Pancreas (tissue), 10 donors: ENCODE measurements at regions not wholly inside any gene's neighbourhood (a gene's known extent, or its start where the extent isn't known, plus 50 kb on each side); places are given as distances from the start of the nearest gene placed in this dataset.

Experiments
- ATAC-seq, 4 donors: fragments of 200-7000 bp; cut with Tn5 transposase; one replicate each; pipeline versions ENCODE4 v1.8.0 to v1.9.1; 2020; ENCODE audit warnings: mild to moderate bottlenecking in 4 of 4, moderate library complexity in 4 of 4
- DNase-seq, 6 donors: peaks; one replicate each; pipeline ENCODE4 v3.0.0-alpha.2; 2020
- FAIRE-seq: peaks from 2 replicates; lab custom pipeline; 2012; peaks lifted over from hg19 to GRCh38; lab: Jason Lieb, UNC
- H3K27ac ChIP-seq, 4 donors: fragments of 200-600 bp; sonication (generic); 1 replicate in 3 of 4; 2 replicates in 1 of 4; pipeline versions ENCODE4 v1.5.0 to v1.8.0; 2020
- H3K27me3 ChIP-seq, 4 donors: fragments of 200-600 bp; one replicate each; pipeline ENCODE4 v1.8.0; 2021
- H3K36me3 ChIP-seq, 3 donors: fragments of 200-600 bp; sonication (generic) in 1 of 3; one replicate each; pipeline versions ENCODE4 v1.5.0 to v1.8.0; 2020 to 2021
- H3K4me1 ChIP-seq, 3 donors: fragments of 200-600 bp; one replicate each; pipeline ENCODE4 v1.8.0; 2021
- H3K4me3 ChIP-seq, 4 donors: fragments of 200-600 bp; sonication (generic) in 2 of 4; one replicate each; pipeline versions ENCODE4 v1.5.0 to v1.8.0; 2020 to 2021
- H3K9me3 ChIP-seq, 4 donors: fragments of 200-600 bp; one replicate each; pipeline ENCODE4 v1.8.0; 2021
- WGBS, 2 donors: extraction: QIAGEN DNeasy Blood & Tissue Kit; methylation state at CpG; one replicate each; pipeline ENCODE4 v1.1.7; 2013; 5-methylcytosine and 5-hydroxymethylcytosine counted together
- intact Hi-C, 3 donors: fragments of 100-400 bp; cut with DNase I; formaldehyde crosslinking; loops; one replicate each; pipeline versions ENCODE4 v1.11.1 to v1.14.2; 2022
- TF ChIP-seq, protein P1 (sequence below), 4 donors: fragments of 200-600 bp; sonication (generic) in 3 of 4; IDR thresholded peaks; one replicate each; pipeline versions ENCODE4 v1.5.0 to v1.8.0; 2021; ENCODE audit warnings: antibody characterized with exemption in 4 of 4
- donor health status: healthy with polysubstance abuse.
- donor health status: DM: no; HTN: no; CAD: no; lungs with moderate emphysema.
- donor health status: DM: no; HTN: no; CAD: no.
- donor health status: control.
- donor health status: control.
- donor health status: Bipolar disorder and iron deficiency.
- donor health status: DM: yes; HTN: yes; CAD: no.
- donor health status: DM: no; HTN: no; CAD: no.
- donor health status: DM: no; HTN: no; CAD: no.
- donor health status: DM: yes; HTN: yes; CAD: no.

GRCh38 chr12:5096241-5096924 lies 52.7 kb downstream of the KCNA5 start:
- WGBS, 2 donors, result 64 to 74% methylated on average over 8 of the region's 8 CpGs
- no peak overlapping the region for H3K27ac ChIP-seq
- TF ChIP-seq, protein P1, sequence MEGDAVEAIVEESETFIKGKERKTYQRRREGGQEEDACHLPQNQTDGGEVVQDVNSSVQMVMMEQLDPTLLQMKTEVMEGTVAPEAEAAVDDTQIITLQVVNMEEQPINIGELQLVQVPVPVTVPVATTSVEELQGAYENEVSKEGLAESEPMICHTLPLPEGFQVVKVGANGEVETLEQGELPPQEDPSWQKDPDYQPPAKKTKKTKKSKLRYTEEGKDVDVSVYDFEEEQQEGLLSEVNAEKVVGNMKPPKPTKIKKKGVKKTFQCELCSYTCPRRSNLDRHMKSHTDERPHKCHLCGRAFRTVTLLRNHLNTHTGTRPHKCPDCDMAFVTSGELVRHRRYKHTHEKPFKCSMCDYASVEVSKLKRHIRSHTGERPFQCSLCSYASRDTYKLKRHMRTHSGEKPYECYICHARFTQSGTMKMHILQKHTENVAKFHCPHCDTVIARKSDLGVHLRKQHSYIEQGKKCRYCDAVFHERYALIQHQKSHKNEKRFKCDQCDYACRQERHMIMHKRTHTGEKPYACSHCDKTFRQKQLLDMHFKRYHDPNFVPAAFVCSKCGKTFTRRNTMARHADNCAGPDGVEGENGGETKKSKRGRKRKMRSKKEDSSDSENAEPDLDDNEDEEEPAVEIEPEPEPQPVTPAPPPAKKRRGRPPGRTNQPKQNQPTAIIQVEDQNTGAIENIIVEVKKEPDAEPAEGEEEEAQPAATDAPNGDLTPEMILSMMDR (IDR thresholded peaks at IDR 0.05), result no peak
- ATAC-seq (no peak), DNase-seq (no peak), FAIRE-seq (no peak)
- H3K4me3 ChIP-seq, result no peak overlapping the region
- H3K27me3 ChIP-seq, result no peaks in the 10 kb centered on the region
- intact Hi-C loops, result no loop called here
- H3K9me3 ChIP-seq, result no peaks in the 10 kb centered on the region
- no peaks in the 10 kb centered on the region for H3K4me1 ChIP-seq
- H3K36me3 ChIP-seq, result no peaks in the 10 kb centered on the region

GRCh38 chr12:5097786-5098185 lies 54.1 kb downstream of the KCNA5 start:
- no peaks in the 10 kb centered on the region for H3K27me3 ChIP-seq
- 65% methylated on average over 6 of the region's 6 CpGs for WGBS, 2 donors
- H3K4me3 ChIP-seq, result no peak overlapping the region
- no peak overlapping the region for H3K27ac ChIP-seq
- TF ChIP-seq, protein P1 (IDR thresholded peaks at IDR 0.05), result no peak
- H3K36me3 ChIP-seq, result no peaks in the 10 kb centered on the region
- ATAC-seq, result no peak
- no peak for DNase-seq
- intact Hi-C loops, result no loop called here
- FAIRE-seq, result no peak
- no peaks in the 10 kb centered on the region for H3K4me1 ChIP-seq
- no peaks in the 10 kb centered on the region for H3K9me3 ChIP-seq

DNA sequence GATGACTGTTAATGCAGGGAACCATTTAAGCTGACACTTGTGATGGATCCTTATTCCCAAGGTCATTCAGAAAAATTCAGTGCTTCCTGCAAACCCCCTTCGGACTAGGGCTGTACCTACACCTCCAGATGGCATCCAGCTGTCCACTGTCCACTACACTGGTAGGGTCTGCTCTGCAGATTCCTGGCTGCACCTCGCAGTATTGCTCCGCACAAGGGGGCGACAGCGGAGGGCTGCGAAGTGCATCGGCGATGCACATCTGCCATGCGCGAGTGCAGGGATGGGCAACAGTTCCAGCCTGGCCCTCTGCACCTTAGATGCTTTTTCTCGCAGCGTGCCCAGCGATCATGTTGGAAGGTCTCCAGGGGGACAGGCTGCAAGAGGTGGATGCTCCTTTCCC lies 55.5 kb downstream of the KCNA5 start:
- Histone ChIP-seq H3K4me3 (no peak overlapping the region), H3K27ac (no peak overlapping the region), H3K27me3 (no peaks in the 10 kb centered on the region), H3K36me3 (no peaks in the 10 kb centered on the region), H3K4me1 (no peaks in the 10 kb centered on the region), H3K9me3 (no peaks in the 10 kb centered on the region)
- FAIRE-seq, result no peak
- ATAC-seq, result no peak
- 84 to 85% methylated on average over 13 of the region's 13 CpGs for WGBS, 2 donors
- intact Hi-C loops, result no loop called here
- TF ChIP-seq, protein P1 (IDR thresholded peaks at IDR 0.05), result no peak
- no peak for DNase-seq

DNA sequence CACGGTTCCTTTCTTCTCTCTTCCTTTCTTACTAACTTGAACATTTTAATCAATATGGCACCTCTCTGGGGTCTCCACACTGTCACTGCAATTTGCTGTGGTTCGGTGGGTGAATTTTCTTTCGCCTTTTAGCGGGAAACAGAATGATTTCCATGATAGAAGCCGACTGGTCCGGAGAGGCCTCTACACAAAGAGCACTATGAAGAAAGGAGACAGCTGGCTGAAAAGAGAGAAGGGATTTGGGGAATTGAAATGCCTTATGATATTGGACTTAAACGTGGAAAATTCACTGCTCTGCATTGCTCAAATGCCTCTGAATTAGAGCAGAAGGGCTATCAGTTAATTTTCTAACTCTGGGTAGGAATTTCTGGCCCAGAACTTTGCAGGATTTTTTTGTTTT lies 55.9 kb downstream of the KCNA5 start:
- TF ChIP-seq, protein P1 (IDR thresholded peaks at IDR 0.05), result no peak
- Histone ChIP-seq H3K4me1 (no peaks in the 10 kb centered on the region), H3K27me3 (no peaks in the 10 kb centered on the region), H3K9me3 (no peaks in the 10 kb centered on the region), H3K4me3 (no peak overlapping the region), H3K36me3 (no peaks in the 10 kb centered on the region), H3K27ac (no peak overlapping the region)
- ATAC-seq (no peak), DNase-seq (no peak), FAIRE-seq (no peak)
- WGBS, 2 donors, result 64 to 69% methylated on average over 7 of the region's 7 CpGs
- intact Hi-C loops, result no loop called here

DNA sequence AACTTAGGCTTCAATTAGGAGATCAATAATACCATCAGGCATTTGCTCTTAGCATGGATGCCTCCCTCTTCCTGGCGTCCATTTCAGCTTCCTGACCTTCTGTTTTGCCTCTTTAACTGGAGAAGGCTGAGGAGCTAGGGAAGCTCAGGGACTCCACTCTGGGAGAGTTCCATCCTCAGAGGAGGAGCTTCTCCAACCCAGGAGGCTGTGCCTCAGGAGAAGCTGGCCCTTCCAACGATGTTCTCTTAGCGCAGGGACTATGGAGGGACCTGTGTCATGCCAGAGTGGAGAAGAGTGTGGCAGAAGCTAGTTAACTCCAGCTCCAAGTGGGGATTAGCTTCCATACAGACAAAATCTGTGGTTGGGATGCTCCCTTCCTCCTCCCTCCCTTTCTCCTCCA lies 58.0 kb downstream of the KCNA5 start:
- H3K27ac ChIP-seq, result no peak overlapping the region
- TF ChIP-seq, protein P1 (IDR thresholded peaks at IDR 0.05), result no peak
- FAIRE-seq (no peak), ATAC-seq (no peak), DNase-seq (no peak)
- H3K4me1 ChIP-seq, result no peaks in the 10 kb centered on the region
- intact Hi-C loops, result no loop called here
- no peaks in the 10 kb centered on the region for H3K27me3 ChIP-seq
- H3K9me3 ChIP-seq, result no peaks in the 10 kb centered on the region
- H3K36me3 ChIP-seq, result no peaks in the 10 kb centered on the region
- H3K4me3 ChIP-seq, result no peak overlapping the region
- 73 to 83% methylated on average over 3 of the region's 3 CpGs for WGBS, 2 donors
